AG09309 (cell line): ENCODE measurements at regions not wholly inside any gene's neighbourhood (a gene's known extent, or its start where the extent isn't known, plus 50 kb on each side); places are given as distances from the start of the nearest gene placed in this dataset.

Experiments
- DNase-seq: peaks from one replicate; pipeline ENCODE4 v3.0.0-alpha.2; 2010; ENCODE audit warnings: low read depth
- H3K4me3 ChIP-seq: 2 replicates; pipeline ENCODE4 v1.5.1; 2011; ENCODE audit warnings: mild to moderate bottlenecking, low read depth, low read length, moderate library complexity; ENCODE audit not compliant: control insufficient read depth
- CTCF ChIP-seq: IDR thresholded peaks from 2 replicates; pipeline ENCODE4 v1.5.1; 2011; ENCODE audit warnings: mild to moderate bottlenecking, low read depth, low read length, inconsistent platforms; ENCODE audit not compliant: insufficient read depth, control insufficient read depth; ENCODE audit errors: missing control alignments

DNA sequence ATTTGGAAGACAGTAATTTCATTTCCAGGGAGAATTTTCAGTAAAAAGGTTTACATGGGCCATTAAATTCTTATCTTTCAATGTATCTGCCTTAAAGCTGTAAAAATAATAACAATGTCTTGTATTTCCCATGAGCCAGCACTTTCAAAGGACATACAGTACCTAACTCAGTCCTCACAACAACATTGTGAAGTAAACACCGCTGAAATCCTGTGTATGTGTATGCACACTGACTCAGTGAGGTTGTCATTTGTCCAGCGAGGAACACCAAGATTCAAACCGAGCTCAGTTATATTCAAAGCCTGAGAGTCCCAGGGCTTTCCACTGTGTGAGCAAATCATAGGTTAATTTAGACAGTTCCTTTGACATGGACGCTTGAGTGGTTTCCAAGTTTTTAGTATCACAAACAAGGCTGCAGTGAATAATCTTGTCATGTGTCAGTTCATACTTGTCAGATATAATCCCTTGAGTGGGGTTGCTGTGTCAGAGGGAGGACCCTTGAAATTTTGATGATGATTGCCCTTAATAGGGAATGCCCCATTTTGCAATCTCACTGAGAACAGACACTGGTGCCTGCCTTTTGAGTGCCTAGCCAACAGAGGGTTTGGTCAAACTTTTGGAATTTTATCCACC is 50.0 kb upstream of the SLC22A23 start:
- DNase-seq, result no peak
- H3K4me3 ChIP-seq, result no peak overlapping the region
- no peak for TF ChIP-seq CTCF
